PC-3 (cell line): ENCODE measurements at regions not wholly inside any gene's neighbourhood (a gene's known extent, or its start where the extent isn't known, plus 50 kb on each side); places are given as distances from the start of the nearest gene placed in this dataset.

Source experiments
- ATAC-seq: fragments of 200-7000 bp; cut with Tn5 transposase; 2 replicates; pipeline ENCODE4 v1.9.1; 2020; ENCODE audit warnings: mild to moderate bottlenecking, moderate library complexity
- BruUV-seq: library from RNA; stranded (reverse); fragments of 400-500 nt; replicated peaks from 2 replicates; lab custom pipeline; 2021; lab: Mats Ljungman, UMichigan
- CTCF ChIA-PET: fragments of 300-600 bp; sonication (Branson Sonifier 250); formaldehyde crosslinking; loops from one replicate; lab custom pipeline; 2022; ENCODE audit warnings: antibody characterized with exemption; lab: Charles Lee
- POLR2A ChIA-PET: fragments of 300-600 bp; sonication (Branson Sonifier 250); formaldehyde crosslinking; loops from one replicate; lab custom pipeline; 2022; ENCODE audit warnings: antibody characterized with exemption; ENCODE audit not compliant: unreplicated experiment; lab: Charles Lee
- DNase-seq: peaks from one replicate; pipeline ENCODE4 v3.0.0-alpha.2; 2015
- H2AFZ ChIP-seq: fragments of 300-600 bp; sonication (generic); 2 replicates; pipeline ENCODE4 v1.6.0; 2016; ENCODE audit warnings: antibody characterized with exemption, low read length
- H3F3A ChIP-seq: fragments of 300-600 bp; sonication (generic); one replicate; pipeline ENCODE4 v1.6.0; 2017; ENCODE audit warnings: antibody characterized with exemption, low read length, control low read depth, mild to moderate bottlenecking; ENCODE audit not compliant: unreplicated experiment
- H3K27ac ChIP-seq: fragments of 300-600 bp; sonication (generic); 2 replicates; pipeline ENCODE4 v1.5.1; 2016; ENCODE audit warnings: mild to moderate bottlenecking, low read length
- H3K27me3 ChIP-seq: fragments of 300-600 bp; sonication (generic); 2 replicates; pipeline ENCODE4 v1.6.1; 2016; ENCODE audit warnings: low read length, mixed read lengths
- H3K36me3 ChIP-seq: fragments of 300-600 bp; sonication (generic); 2 replicates; pipeline ENCODE4 v1.6.1; 2016; ENCODE audit warnings: low read depth, mixed run types, low read length, mixed read lengths
- H3K4me1 ChIP-seq: fragments of 300-600 bp; sonication (generic); 2 replicates; pipeline ENCODE4 v1.5.1; 2016; ENCODE audit warnings: low read length; ENCODE audit not compliant: insufficient read depth
- H3K4me2 ChIP-seq: fragments of 300-600 bp; sonication (generic); 2 replicates; pipeline ENCODE4 v1.6.0; 2016; ENCODE audit warnings: low read length
- H3K4me3 ChIP-seq: fragments of 300-600 bp; sonication (generic); 2 replicates; pipeline ENCODE4 v1.5.1; 2016; ENCODE audit warnings: mild to moderate bottlenecking, low read length, mixed read lengths
- H3K79me2 ChIP-seq: fragments of 300-600 bp; sonication (generic); 2 replicates; pipeline ENCODE4 v1.6.1; 2017; ENCODE audit warnings: low read length, mixed read lengths
- H3K9ac ChIP-seq: fragments of 300-600 bp; sonication (generic); 2 replicates; pipeline ENCODE4 v1.6.0; 2016; ENCODE audit warnings: mild to moderate bottlenecking, low read length
- H3K9me2 ChIP-seq: fragments of 300-600 bp; sonication (generic); replicated peaks from 2 replicates; pipeline ENCODE4 v1.6.1; 2016; ENCODE audit warnings: mixed run types, low read length, mixed read lengths
- H3K9me3 ChIP-seq: fragments of 300-600 bp; sonication (generic); 2 replicates; pipeline ENCODE4 v1.6.1; 2016; ENCODE audit warnings: low read length, mixed read lengths
- H4K20me1 ChIP-seq: fragments of 300-600 bp; sonication (generic); 2 replicates; pipeline ENCODE4 v1.6.1; 2016; ENCODE audit warnings: low read length, mixed read lengths
- EZH2 ChIP-seq: fragments of 300-600 bp; sonication (generic); IDR thresholded peaks from one replicate; pipeline ENCODE4 v1.6.1; 2017; ENCODE audit warnings: antibody characterized with exemption, mild to moderate bottlenecking, low read length; ENCODE audit not compliant: unreplicated experiment
- EZH2phosphoT487 ChIP-seq: fragments of 300-600 bp; sonication (generic); IDR thresholded peaks from 2 replicates; pipeline ENCODE4 v1.6.1; 2018; ENCODE audit warnings: mild to moderate bottlenecking, antibody characterized with exemption, low read length, borderline replicate concordance
- intact Hi-C: fragments of 100-400 bp; cut with micrococcal nuclease; formaldehyde crosslinking; loops from 2 replicates; pipeline ENCODE4 v1.9.0; 2023
- TF ChIP-seq, protein P1 (sequence below): fragments of 300-600 bp; sonication (generic); conservative IDR thresholded peaks from 2 replicates; pipeline ENCODE4 v1.5.1; 2017; ENCODE audit warnings: antibody characterized with exemption, low read depth, mild to moderate bottlenecking, low read length

DNA sequence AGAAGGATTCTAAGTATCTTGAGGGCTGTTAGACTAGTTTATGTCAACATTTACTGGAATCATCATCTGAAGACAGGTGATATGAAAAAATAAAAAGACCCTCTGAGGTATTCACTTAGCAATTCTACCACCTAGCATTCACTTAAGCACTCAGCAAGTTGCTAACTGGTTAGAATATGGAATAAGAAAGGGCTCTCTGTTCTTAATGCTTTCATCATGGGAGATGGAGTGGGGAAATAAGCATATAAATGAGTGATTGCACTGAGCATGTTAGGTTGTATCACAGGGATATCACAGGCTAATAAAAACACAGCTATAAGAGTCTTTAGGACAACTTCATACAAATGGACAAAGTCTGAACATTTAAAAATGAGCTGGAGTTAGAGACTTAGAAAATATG lies 1238.8 kb downstream of the CDH11 start:
- Histone ChIP-seq H3K4me1 (no peaks in the 10 kb centered on the region), H3K9ac (no peak overlapping the region), H2AFZ (no peak overlapping the region), H3K4me2 (no peak overlapping the region), H3K27me3 (0 out of 2 replicates have a peak, but pooled peaks cover 3% of the 10 kb centered on the region), H3K9me2 (no peaks in the 10 kb centered on the region), H3K79me2 (no peaks in the 10 kb centered on the region), H3K9me3 (no peaks in the 10 kb centered on the region), H3K36me3 (no peaks in the 10 kb centered on the region), H3F3A (no peaks in the 10 kb centered on the region), H3K27ac (no peak overlapping the region), H3K4me3 (no peak overlapping the region), H4K20me1 (no peaks in the 10 kb centered on the region)
- ATAC-seq = no peak
- intact Hi-C loops = no loop called here
- ChIA-PET CTCF (no interaction called here), POLR2A (no interaction called here)
- no TSS peak for BruUV-seq
- TF ChIP-seq EZH2 (no peak), EZH2phosphoT487 (no peak)
- TF ChIP-seq, protein P1, sequence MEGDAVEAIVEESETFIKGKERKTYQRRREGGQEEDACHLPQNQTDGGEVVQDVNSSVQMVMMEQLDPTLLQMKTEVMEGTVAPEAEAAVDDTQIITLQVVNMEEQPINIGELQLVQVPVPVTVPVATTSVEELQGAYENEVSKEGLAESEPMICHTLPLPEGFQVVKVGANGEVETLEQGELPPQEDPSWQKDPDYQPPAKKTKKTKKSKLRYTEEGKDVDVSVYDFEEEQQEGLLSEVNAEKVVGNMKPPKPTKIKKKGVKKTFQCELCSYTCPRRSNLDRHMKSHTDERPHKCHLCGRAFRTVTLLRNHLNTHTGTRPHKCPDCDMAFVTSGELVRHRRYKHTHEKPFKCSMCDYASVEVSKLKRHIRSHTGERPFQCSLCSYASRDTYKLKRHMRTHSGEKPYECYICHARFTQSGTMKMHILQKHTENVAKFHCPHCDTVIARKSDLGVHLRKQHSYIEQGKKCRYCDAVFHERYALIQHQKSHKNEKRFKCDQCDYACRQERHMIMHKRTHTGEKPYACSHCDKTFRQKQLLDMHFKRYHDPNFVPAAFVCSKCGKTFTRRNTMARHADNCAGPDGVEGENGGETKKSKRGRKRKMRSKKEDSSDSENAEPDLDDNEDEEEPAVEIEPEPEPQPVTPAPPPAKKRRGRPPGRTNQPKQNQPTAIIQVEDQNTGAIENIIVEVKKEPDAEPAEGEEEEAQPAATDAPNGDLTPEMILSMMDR = no peak
- no peak for DNase-seq

DNA sequence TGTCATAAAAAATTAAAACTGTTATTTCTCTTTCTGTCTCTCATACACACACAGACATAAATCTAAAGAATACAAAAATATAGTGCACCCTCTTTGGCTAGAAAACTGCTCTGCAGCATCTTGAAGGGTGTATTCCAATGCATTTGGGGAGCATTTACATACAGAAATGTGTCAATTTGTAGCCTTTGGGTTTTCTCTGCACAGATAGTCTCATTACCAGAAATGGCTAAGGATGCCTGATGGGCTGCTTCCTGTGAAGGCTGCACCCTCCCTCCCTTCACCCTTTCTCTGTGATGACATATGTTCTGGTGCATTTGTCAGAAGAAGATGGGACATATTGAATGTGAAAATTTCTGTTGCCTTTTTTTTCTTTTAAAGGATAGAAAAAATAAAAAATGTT lies 1239.3 kb downstream of the CDH11 start:
- ATAC-seq (no peak), DNase-seq (no peak)
- H3K36me3 ChIP-seq = no peaks in the 10 kb centered on the region
- no peak overlapping the region for H3K9ac ChIP-seq
- H3K9me3 ChIP-seq = no peaks in the 10 kb centered on the region
- H3K9me2 ChIP-seq = no peaks in the 10 kb centered on the region
- intact Hi-C loops = no loop called here
- H3K4me1 ChIP-seq = no peaks in the 10 kb centered on the region
- no peaks in the 10 kb centered on the region for H3F3A ChIP-seq
- H2AFZ ChIP-seq = no peak overlapping the region
- H3K79me2 ChIP-seq = no peaks in the 10 kb centered on the region
- H3K27me3 ChIP-seq = 0 out of 2 replicates have a peak, but pooled peaks cover 3% of the 10 kb centered on the region
- no peaks in the 10 kb centered on the region for H4K20me1 ChIP-seq
- H3K4me2 ChIP-seq = no peak overlapping the region
- TF ChIP-seq, protein P1 = no peak
- TF ChIP-seq EZH2phosphoT487 (no peak), EZH2 (no peak)
- ChIA-PET POLR2A (no interaction called here), CTCF (no interaction called here)
- H3K27ac ChIP-seq = no peak overlapping the region
- no TSS peak for BruUV-seq
- H3K4me3 ChIP-seq = no peak overlapping the region

DNA sequence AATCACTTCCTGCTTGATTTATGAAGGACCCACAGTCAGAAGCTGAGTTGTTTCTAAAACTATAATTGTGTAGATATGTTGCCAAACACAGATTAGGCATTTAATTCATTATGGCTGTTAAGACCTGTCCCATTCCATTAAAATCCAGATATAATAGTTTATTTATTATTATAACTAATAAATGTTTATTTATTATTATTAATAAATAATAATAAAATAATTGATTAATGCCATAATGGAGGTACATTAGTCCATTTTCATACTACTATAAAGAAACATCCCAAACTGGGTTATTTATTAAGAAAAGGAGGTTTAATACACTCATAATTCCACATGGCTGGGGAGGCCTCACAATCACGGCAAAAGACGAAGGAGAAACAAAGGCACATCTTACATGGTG lies 1240.9 kb downstream of the CDH11 start:
- Histone ChIP-seq H3F3A (no peaks in the 10 kb centered on the region), H3K4me3 (no peak overlapping the region), H3K9me2 (no peaks in the 10 kb centered on the region), H2AFZ (no peak overlapping the region), H3K79me2 (no peaks in the 10 kb centered on the region), H3K36me3 (no peaks in the 10 kb centered on the region), H3K27me3 (peaks cover 14% of the 10 kb centered on the region; the same call in 1 of the 2 replicates), H3K4me1 (no peaks in the 10 kb centered on the region), H3K9ac (no peak overlapping the region), H3K9me3 (no peaks in the 10 kb centered on the region), H3K4me2 (no peak overlapping the region), H3K27ac (no peak overlapping the region), H4K20me1 (no peaks in the 10 kb centered on the region)
- POLR2A ChIA-PET = no interaction called here
- intact Hi-C loops = no loop called here
- TF ChIP-seq, protein P1 = no peak
- TF ChIP-seq EZH2 (no peak), EZH2phosphoT487 (no peak)
- BruUV-seq = no TSS peak
- CTCF ChIA-PET = no interaction called here
- ATAC-seq (no peak), DNase-seq (no peak)
